Loucy (cell line): ENCODE measurements at regions not wholly inside any gene's neighbourhood (a gene's known extent, or its start where the extent isn't known, plus 50 kb on each side); places are given as distances from the start of the nearest gene placed in this dataset.

ENCODE experiments used
- H2AFZ ChIP-seq: fragments of 200-600 bp; sonication (generic); 2 replicates; pipeline ENCODE4 v1.6.0; 2016; ENCODE audit warnings: antibody characterized with exemption, mild to moderate bottlenecking, low read length, moderate library complexity
- H3F3A ChIP-seq: fragments of 200-600 bp; 2 replicates; pipeline ENCODE4 v1.6.0; 2016; ENCODE audit warnings: antibody characterized with exemption, low read depth, mild to moderate bottlenecking
- H3K27me3 ChIP-seq: fragments of 200-600 bp; sonication (generic); 2 replicates; pipeline ENCODE4 v1.6.1; 2014; ENCODE audit warnings: low read length, mild to moderate bottlenecking; ENCODE audit not compliant: insufficient read depth, poor library complexity, severe bottlenecking
- H3K36me3 ChIP-seq: fragments of 200-600 bp; sonication (generic); 2 replicates; pipeline ENCODE4 v1.6.1; 2016; ENCODE audit warnings: low read length; ENCODE audit not compliant: insufficient read depth
- H3K4me1 ChIP-seq: fragments of 200-600 bp; sonication (generic); 2 replicates; pipeline ENCODE4 v1.5.1; 2014; ENCODE audit warnings: low read length, mild to moderate bottlenecking; ENCODE audit not compliant: insufficient read depth, poor library complexity, severe bottlenecking
- H3K4me2 ChIP-seq: fragments of 200-600 bp; sonication (generic); 2 replicates; pipeline ENCODE4 v1.6.0; 2014; ENCODE audit warnings: antibody characterized with exemption, low read length, low read depth, mild to moderate bottlenecking; ENCODE audit not compliant: poor library complexity, severe bottlenecking
- H3K4me3 ChIP-seq: fragments of 200-600 bp; sonication (generic); 2 replicates; pipeline ENCODE4 v1.5.1; 2014; ENCODE audit warnings: low read length, mild to moderate bottlenecking, mixed read lengths; ENCODE audit not compliant: poor library complexity, severe bottlenecking
- H3K79me2 ChIP-seq: fragments of 200-600 bp; sonication (generic); 2 replicates; pipeline ENCODE4 v1.6.1; 2014; ENCODE audit warnings: low read length; ENCODE audit not compliant: insufficient read depth
- H3K9ac ChIP-seq: fragments of 200-600 bp; sonication (generic); 2 replicates; pipeline ENCODE4 v1.6.0; 2014; ENCODE audit warnings: mild to moderate bottlenecking, low read depth, low read length, moderate library complexity; ENCODE audit not compliant: poor library complexity, severe bottlenecking
- H3K9me2 ChIP-seq: fragments of 200-600 bp; sonication (generic); replicated peaks from 2 replicates; pipeline ENCODE4 v1.6.1; 2016; ENCODE audit warnings: low read depth, low read length, mixed read lengths
- H3K9me3 ChIP-seq: fragments of 200-600 bp; sonication (generic); 2 replicates; pipeline ENCODE4 v1.6.1; 2014; ENCODE audit warnings: mild to moderate bottlenecking, antibody characterized with exemption, low read length, low read depth; ENCODE audit not compliant: insufficient read depth
- H4K20me1 ChIP-seq: fragments of 200-600 bp; sonication (generic); 2 replicates; pipeline ENCODE4 v1.6.0; 2014; ENCODE audit warnings: antibody characterized with exemption, low read length, mild to moderate bottlenecking; ENCODE audit not compliant: insufficient read depth, poor library complexity, severe bottlenecking
- EZH2phosphoT487 ChIP-seq: fragments of 200-600 bp; IDR thresholded peaks from 2 replicates; pipeline ENCODE4 v1.6.1; 2018; ENCODE audit warnings: antibody characterized with exemption, mild to moderate bottlenecking, moderate library complexity, borderline replicate concordance
- TF ChIP-seq, protein P1 (sequence below): fragments of 200-600 bp; sonication (generic); conservative IDR thresholded peaks from 2 replicates; pipeline ENCODE4 v1.5.1; 2014; ENCODE audit warnings: mild to moderate bottlenecking, antibody characterized with exemption, low read length

DNA sequence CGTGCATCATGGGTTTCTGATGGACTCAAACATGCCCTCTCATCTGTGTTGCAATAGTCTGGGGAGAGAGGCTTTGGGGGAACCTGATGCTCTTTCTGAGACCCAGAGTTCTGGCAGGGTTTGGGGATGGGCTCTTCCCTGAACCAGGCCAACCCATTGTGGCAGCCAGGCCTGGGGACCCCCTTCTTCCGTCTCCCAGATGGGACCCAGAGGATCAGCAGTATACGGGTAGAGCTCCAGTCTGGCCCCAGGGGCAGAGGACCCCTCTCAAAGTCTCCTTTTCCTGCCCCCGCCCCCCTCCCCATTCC, 333.7 kb downstream of the DYSF start:
- Histone ChIP-seq H3K79me2 (no peaks in the 10 kb centered on the region), H2AFZ (no peak overlapping the region), H3K9me2 (no peaks in the 10 kb centered on the region), H3K9me3 (no peaks in the 10 kb centered on the region), H4K20me1 (no peaks in the 10 kb centered on the region), H3K4me2 (no peak overlapping the region), H3K36me3 (no peaks in the 10 kb centered on the region), H3K4me1 (no peaks in the 10 kb centered on the region), H3K4me3 (no peak overlapping the region), H3F3A (no peaks in the 10 kb centered on the region), H3K9ac (no peak overlapping the region), H3K27me3 (no peaks in the 10 kb centered on the region)
- TF ChIP-seq EZH2phosphoT487 = no peak
- TF ChIP-seq, protein P1, sequence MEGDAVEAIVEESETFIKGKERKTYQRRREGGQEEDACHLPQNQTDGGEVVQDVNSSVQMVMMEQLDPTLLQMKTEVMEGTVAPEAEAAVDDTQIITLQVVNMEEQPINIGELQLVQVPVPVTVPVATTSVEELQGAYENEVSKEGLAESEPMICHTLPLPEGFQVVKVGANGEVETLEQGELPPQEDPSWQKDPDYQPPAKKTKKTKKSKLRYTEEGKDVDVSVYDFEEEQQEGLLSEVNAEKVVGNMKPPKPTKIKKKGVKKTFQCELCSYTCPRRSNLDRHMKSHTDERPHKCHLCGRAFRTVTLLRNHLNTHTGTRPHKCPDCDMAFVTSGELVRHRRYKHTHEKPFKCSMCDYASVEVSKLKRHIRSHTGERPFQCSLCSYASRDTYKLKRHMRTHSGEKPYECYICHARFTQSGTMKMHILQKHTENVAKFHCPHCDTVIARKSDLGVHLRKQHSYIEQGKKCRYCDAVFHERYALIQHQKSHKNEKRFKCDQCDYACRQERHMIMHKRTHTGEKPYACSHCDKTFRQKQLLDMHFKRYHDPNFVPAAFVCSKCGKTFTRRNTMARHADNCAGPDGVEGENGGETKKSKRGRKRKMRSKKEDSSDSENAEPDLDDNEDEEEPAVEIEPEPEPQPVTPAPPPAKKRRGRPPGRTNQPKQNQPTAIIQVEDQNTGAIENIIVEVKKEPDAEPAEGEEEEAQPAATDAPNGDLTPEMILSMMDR = no peak

DNA sequence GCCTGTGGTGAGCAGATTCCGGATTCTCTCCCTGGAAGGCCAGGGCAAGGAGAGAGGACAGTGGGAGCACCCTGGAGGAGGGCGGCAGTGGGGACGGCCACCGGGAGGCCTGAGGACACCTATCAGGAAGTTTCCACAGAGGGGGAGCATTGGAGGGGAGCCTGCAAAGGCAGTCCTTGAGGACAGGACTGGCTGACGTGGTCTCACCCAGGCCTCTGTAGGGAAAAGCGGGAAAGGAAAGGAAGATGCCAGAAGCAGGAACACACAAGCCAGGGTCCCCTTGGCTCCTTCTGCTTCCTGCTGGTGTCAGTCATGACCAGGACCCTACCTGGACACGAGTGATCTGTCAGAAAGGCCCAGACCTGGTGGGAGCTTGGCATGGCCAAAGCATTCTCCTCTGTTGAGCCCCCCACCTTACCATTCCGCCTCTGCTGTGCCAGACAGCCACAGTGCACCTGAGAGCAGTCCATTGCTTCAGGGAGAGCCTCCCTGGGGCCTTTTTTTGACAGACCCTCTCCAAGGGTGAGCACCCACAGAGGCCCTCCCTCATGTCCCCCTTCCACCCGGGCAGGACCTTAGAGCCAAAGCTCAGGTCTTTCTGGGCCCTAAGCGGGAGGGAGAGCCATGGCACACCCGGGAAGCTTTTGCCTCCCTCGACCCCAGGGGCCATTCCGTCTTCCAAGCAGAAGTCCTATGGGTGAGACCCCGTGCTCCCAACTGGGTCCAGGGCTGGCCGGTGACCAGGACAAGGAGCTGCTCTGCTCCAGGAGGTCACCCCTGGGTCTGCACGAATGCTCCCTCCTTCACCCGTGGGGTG, 333.1 kb downstream of the DYSF start:
- no peaks in the 10 kb centered on the region for H3K36me3 ChIP-seq
- H3K4me1 ChIP-seq = no peaks in the 10 kb centered on the region
- H3K9me3 ChIP-seq = no peaks in the 10 kb centered on the region
- H3K9ac ChIP-seq = no peak overlapping the region
- H3K4me2 ChIP-seq = no peak overlapping the region
- H3K79me2 ChIP-seq = no peaks in the 10 kb centered on the region
- no peak overlapping the region for H3K4me3 ChIP-seq
- H3K9me2 ChIP-seq = no peaks in the 10 kb centered on the region
- H3K27me3 ChIP-seq = no peaks in the 10 kb centered on the region
- H2AFZ ChIP-seq = no peak overlapping the region
- H4K20me1 ChIP-seq = no peaks in the 10 kb centered on the region
- TF ChIP-seq, protein P1 = no peak
- TF ChIP-seq EZH2phosphoT487 = no peak
- H3F3A ChIP-seq = no peaks in the 10 kb centered on the region

DNA sequence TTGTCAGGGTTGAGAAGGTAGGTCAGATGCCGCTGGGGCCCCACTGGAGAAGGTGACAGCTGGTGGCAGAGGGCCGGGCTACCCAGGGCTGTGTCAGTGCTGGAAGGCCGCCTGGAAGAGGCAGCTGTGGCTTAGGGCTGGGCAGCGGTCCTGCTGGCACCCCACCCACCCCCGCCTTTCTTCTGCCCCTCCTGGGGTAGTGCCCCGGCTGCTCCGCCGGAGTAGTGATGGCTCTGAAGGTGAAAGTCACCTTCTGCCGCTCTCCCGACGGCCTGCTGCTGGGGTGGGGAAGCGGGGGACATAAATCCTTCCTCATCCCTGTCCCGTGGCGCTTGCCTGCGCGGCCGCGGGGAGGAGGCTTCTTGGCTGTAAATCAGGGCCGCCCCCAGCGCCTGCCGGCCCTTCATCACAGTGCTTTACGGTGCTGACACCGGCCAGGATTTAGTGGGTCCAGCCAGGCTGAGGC, 332.2 kb downstream of the DYSF start:
- Histone ChIP-seq H3K36me3 (no peaks in the 10 kb centered on the region), H3F3A (no peaks in the 10 kb centered on the region), H3K27me3 (no peaks in the 10 kb centered on the region), H3K9me3 (no peaks in the 10 kb centered on the region), H3K4me1 (no peaks in the 10 kb centered on the region), H3K4me3 (no peak overlapping the region), H3K9ac (no peak overlapping the region), H3K79me2 (no peaks in the 10 kb centered on the region), H3K4me2 (no peak overlapping the region), H3K9me2 (no peaks in the 10 kb centered on the region), H2AFZ (no peak overlapping the region), H4K20me1 (no peaks in the 10 kb centered on the region)
- no peak for TF ChIP-seq EZH2phosphoT487
- TF ChIP-seq, protein P1 = no peak
